HG03442 (cell line): ENCODE measurements at regions not wholly inside any gene's neighbourhood (a gene's known extent, or its start where the extent isn't known, plus 50 kb on each side); places are given as distances from the start of the nearest gene placed in this dataset.
A peak's percentile ranks its signal among the peaks of the same experiment; 100 is the strongest.

Experiments
- ATAC-seq: cut with Tn5 transposase; IDR thresholded peaks from one replicate; pipeline ENCODE4 v1.9.1; 2021; ENCODE audit warnings: mild to moderate bottlenecking, moderate library complexity; ENCODE audit not compliant: unreplicated experiment

DNA sequence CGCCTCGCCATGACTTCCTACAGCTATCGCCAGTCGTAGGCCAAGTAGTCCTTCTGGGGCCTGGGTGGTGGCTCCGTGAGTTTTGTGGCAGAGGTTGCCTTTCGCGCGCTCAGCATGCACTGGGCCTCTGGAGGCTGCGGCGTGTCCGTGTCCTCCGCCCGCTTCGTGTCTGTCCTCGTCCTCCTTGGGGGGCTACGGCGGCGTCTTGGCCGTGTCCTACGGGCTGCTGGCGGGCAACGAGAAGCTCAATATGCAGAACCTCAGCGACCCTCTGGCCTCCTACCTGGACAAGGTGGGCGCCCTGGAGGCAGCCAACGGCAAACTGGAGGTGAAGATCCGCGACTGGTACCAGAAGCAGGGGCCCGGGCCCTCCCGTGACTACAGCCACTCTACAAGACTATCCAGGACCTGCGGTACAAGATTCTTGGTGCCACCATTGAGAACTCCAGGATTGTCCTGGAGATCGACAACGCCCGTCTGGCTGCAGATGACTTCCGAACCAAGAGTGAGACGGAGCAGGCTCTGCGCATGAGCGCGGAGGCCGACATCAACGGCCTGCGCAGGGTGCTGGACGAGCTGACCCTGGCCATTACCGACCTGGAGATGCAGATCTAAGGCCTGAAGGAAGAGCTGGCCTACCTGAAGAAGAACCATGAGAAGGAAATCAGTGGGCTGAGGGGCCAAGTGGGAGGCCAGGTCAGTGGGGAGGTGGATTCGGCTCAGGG lies 296.3 kb downstream of the OGFRL1 start:
- ATAC-seq, result no peak

DNA sequence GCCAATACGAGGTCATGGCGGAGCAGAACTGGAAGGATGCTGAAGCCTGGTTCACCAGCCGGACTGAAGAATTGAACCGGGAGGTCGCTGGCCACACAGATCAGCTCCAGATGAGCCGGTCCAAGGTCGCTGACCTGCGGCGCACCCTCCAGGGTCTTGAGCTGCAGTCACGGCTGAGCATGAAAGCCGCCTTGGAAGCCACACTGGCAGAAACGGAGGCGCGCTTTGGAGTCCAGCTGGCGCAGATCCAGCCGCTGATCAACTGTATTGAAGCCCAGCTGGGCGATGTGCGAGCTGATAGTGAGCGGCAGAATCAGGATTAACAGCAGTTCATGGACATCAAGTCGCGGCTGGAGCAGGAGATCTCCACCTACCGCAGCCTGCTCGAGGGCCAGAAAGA lies 296.9 kb downstream of the OGFRL1 start:
- no peak for ATAC-seq

DNA sequence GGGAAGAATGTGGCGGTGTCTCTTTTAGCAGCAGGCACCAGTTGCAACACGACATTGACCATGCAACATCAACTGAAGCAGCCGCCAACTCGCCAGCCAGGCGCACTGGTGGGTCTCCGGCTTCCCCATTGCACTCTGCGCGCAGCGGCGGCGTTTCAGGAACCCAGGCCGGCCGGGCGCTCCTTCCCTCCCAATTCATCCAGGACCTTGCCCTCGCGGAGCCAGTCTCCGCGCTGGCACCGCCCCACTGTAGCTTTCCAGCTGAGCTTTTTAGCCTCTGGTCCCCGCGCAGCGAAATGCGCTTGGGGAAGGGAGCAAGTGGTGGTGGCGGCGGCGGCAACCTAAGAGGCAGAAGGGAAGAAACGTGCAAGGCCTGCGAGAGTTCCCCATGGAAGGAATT lies 297.9 kb upstream of the RIMS1 start:
- no peak for ATAC-seq

DNA sequence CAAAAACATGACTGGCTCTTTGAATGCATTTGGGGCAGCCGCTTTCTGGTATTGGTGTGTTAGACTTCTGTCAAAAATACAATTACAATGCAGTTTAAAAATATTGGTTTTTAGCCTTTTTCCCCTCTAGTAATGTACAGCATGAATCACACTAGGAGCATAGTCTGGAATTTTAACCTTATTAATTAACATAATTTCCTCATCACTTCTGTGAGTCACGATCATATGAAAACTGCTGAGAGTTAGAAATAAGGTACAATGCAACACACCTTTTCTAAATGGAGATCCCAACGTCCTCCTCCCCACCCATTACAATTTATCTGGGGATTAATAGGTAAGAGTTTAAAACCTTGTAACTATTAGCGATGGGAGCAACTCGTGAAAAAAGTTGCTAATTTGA lies 297.1 kb upstream of the RIMS1 start:
- ATAC-seq, result no peak

DNA sequence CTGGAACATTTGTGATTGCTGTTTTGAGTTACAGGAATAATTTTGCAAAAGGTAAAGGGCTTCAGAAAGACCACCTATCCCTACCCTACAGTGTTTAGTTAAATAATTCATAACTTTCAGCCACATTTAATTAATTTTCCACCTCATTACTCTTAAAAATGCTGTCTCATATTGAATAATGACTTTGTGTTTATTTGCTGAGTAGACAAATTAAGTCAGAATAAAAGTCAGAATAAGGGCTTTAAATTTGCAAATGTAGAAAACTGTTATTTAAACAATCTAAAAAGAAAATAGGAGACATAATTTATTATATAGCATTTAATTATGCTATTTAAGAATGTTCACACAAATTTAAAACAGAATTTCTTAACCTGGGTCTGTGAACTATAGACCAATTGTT lies 293.7 kb upstream of the RIMS1 start:
- ATAC-seq, result no peak

DNA sequence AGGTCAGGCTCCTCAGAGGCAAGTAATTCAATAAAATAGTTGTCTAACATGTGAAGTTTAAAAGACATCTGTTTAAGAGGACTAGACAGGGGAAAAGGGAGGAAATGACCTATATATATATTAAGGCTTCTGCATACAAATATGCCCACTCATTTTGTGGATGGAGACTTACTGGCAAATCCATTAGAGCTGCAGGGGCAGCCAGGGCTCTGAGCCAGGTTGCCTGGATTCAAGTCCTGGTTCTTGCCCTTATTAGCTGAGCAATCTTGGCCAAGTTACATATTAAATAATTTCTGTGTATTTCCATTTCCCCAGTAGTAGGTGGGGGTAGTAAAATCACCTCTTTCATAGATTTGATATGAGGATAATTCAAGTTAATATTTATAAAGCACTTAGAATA lies 287.0 kb upstream of the RIMS1 start:
- ATAC-seq, result no peak

DNA sequence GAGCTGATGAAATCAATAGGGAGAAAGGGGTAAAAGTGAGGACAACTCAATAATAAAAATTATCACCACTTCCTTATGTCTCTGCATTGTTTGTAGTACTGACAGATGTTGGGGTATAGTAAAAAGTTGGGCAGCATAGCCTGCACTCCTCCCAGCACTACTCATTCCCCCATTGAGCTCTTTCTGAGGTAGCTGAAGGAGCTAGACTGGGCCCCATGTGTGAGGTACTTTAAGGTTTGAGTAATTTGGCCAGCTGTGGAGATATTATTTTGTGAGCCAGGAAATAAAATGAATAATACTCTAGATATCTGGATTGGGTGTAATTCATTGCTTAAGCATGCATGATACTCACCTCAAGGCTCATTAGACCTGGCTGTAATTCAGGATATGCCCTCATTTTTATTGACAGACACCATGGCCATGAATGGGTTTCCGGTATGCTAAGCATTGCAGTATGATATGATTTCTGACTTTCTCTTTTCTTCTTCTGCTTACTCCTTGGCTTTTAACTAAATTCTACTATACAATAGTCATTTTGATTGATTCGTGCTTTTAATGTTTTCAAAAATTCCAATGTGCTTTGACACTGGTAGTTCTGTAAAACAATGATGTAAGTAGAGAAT lies 283.9 kb upstream of the RIMS1 start:
- no peak for ATAC-seq

DNA sequence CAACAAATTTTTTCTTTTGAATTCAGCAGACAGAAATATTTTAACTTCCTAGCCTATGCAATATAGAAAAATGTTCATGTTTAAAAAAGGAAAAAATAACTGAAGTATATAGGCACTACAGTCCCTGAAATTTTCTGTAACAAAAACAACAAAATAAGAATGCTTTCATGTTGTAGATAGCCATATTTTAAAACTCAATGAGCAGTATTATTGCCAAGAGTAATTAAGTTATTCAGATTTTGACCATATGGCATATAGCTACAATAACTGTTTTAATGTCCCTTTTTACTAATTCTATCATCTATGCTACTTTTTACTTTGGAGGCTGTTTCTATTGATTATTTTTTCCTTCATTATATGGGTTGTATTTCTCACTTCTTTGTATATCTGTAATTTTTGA lies 283.3 kb upstream of the RIMS1 start:
- no peak for ATAC-seq

DNA sequence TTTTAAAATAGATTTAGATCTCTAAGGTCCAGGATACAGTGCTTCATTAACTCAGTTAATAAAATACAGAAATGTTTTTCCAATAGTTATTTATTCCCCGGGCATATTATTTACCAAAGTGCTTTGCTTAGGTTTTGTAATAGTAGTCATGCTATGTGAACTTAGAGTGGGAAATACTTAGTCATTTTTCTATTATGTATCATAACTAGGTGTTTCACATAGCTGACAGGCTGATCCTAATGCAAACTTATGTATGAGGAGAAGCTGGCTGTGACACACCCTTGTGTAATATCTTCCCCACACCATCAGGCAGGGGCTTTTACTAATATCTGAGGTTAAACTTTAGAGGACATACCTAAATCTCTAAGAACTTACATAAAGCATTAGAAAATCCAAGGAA lies 277.7 kb upstream of the RIMS1 start:
- ATAC-seq, result no peak

DNA sequence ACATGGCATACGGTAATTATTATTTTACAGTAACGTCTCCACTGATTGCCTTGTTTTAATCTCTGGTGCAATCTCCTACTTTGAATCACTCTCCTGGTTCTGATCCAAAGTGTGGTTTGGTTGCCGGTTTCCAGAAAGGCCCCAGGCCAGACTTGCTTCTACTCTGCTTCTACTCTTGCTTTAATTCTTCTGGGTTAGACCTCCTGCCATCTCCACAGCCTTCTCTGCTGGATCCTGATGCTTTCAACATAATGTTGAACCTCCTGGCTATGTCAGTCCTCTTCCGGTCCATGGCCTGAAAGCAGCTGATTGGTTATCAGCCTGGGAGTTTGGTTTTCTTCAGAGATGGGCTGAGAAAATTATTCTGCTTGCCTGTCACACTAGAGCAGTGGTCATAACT lies 266.5 kb upstream of the RIMS1 start:
- ATAC-seq, result no peak

DNA sequence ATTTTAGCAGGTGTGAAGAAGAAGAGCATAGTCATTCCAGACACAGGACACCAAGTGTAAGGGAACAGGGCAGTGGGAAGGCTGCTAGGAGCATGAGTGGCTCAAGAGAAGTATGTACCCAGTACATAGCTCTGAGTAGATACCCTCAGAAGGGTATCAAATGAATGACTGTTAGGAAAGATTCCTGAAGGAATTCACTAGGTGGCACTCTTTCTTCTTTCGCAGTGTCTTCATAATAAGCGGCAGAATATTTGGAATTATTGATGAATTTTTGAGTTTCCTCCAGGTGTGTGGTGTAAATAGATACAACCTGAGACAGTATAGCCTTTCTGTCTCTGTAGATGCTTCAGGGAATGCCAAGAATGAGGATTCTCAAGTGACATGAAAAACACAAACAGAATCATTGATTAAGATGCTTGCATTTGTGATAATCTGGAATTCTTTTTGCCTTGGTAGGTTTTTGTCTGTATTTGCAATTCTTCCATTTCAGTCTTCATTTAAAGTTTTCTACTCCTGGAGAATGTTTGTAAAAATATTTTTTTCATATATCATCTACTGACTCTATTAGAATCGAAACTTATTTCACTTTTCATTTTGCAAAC lies 264.3 kb upstream of the RIMS1 start:
- no peak for ATAC-seq

DNA sequence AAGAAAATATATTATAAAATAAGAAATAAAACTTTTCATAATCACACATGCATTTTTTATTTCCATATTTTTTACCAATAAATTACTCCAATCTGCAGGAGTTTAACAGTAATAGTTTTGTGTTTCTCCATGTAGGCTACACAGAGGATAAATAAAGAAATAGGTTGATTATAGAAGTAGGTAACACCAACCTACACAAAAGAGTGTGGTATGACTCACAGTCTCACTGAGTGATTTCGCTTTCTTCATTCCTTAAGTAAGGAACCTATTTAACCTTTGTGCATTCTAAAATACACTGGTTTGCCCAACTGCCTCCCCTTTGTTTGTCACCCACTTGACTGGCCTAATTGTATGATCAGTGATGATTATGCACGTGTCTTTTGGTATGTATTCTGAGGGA lies 244.2 kb upstream of the RIMS1 start:
- peak; percentile 71 for ATAC-seq

DNA sequence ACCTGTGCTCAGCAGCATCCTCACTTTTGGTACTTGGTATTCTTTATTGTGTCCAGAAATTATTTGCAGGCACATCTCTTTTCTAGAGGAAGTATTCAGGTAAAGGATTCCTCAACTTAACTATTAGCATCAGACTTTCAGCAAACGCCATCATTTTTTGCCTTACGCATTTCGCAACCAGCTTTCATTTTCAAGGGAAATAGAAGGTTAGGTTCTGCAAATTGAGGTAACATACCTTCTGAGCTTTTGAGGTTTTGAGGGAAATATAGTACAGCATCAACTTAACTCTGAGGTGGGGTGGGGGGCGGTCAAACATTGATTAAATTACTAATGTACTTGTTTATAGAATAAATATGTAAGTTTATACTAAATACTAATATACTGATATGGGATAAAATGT lies 243.6 kb upstream of the RIMS1 start:
- ATAC-seq, result no peak

DNA sequence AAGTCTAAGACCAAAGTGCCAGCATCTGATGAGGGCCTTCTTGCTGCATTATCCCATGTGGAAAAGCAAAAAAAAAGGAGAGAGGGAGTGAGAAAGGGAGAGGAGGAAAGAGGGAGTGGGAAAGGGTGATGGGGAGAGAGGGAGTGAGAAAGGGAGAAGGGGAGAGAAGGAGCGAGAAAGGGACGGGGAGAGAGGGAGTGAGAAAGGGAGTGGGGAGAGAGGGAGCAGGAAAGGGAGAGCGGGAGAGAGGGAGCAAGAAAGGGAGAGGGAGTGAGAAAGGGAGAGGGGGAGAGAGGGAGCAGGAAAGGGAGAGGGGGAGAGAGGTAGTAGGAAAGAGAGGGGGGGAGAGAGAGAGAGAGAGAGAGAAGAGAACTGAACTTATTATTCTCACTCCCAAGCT lies 241.1 kb upstream of the RIMS1 start:
- no peak for ATAC-seq

DNA sequence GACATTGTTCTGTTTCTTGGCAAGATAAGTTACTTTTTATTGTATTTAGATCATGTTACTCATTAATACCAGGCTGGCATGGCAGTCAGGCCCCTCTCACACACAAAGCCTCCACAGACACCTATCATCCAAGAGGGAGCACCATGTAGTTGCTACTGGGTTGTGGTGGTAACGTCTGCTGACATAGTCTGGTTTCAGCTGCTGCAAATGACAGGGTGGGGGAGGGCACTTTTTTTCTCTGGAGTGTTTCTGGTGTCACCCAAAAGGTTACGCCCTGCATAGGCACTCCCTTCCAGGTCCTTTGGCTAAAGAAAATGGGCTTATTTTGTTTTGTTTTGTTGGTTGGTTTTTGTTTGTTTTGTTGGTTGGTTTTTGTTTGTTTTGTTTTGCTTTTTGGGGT lies 236.4 kb upstream of the RIMS1 start:
- ATAC-seq, result no peak

DNA sequence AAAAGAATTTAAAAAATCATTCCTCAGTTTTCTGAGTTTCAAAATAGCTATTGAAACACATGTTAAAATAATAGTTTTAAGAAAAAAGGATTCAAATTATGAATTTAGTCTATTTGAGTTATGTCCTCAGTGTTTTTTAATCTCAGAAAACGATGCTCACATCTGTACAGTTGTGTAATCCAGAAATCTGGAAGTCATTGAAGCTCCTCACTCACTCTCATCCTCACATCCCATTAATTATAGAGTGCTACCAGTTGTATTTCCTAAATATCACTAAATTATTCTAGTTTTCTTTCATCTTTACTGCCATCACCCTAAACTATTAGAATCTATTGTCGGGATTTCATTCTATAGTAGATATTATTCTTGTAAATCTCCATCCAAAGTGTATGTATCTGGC lies 234.7 kb upstream of the RIMS1 start:
- no peak for ATAC-seq

DNA sequence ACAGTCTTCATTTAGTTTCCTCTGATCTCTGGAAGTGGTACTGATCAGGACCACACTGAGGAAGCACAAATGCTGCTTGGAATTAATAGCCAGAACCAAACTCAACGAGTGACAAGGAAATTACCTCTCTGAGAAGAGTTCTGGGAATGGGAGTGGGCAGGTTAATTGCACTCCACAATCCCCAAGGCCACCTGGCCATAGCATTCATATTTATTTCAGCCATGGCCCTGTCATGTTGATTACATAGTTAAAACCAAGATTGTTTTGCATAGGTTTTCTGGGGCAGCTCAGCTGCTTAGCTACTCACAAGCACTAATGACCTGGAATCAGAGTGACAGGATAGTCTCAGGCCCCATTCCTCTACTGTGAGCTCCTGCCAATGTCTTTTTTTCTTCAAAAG lies 230.2 kb upstream of the RIMS1 start:
- no peak for ATAC-seq

DNA sequence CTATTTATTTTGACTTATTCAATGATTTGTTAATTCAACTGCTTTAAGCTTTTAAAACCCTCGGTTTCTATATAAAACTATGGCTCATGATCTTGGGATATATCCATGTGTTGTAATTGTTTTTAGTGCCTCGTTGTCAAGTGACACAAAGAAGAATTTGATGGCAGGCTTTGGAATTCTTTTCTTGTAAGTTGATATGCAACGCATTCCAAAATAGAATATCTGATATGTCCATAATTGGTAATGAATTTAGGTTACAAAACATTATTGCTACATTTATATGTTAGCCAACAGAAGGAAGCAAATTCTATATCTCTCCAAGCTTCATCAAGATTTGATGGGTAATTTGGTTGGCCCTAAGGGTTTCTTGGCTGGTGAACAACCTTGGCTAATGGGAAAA lies 220.4 kb upstream of the RIMS1 start:
- no peak for ATAC-seq

DNA sequence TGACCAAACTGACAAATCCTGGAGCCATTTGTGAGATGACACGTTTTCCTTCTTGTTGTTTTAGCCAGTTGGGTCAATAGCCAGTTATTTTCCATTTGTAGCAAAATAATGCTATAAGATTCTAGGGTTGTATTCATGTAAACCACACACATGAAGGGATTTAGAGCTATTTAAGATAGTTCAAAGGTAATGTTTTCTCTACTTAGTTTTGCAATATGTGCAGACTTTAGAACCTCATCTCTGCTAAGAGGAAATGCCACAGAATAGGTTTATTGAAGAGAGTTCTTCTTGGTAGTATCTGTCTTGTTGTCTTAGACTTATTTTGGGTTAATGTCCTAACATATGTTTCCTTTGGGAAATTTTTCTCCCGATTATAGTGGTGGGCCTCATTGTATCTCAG lies 213.5 kb upstream of the RIMS1 start:
- no peak for ATAC-seq

DNA sequence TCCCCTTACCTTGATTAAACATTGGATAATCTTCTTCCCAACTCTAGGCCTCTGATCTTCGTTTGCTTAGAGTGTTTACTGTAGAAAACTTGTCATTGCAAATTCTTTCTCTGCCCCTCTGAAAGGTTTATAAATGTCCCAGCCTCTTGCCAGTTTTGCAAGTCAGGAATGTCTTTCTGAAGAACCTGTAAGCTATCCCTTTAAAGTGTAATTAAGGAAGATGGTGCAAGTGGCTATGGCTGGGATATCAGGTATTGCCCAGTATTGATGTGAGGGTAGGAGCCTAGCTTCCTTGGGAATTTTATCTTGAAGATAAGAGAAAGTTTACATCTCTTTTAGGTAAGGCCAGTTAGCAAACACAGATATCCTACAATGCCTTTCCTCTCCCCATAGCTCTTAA lies 211.0 kb upstream of the RIMS1 start:
- no peak for ATAC-seq

DNA sequence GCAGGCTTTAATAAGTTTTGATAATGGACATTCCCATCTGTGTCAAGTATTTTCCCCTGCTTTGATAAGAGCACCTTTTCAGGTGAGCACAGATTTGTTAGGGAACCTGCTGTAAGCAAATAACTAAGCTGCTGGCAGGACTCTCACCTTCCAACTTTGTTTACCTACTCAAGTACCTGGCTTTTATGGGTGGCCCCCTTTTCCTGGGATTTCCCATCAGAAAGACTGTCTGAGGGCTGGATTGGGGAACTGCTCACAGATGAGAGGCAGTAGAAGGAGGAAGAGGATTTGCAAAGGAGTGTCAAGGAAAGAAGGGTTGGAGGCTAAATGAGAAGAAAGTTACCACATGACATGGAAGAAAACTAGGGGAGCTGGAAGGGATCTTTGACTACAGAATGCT lies 210.1 kb upstream of the RIMS1 start:
- no peak for ATAC-seq

DNA sequence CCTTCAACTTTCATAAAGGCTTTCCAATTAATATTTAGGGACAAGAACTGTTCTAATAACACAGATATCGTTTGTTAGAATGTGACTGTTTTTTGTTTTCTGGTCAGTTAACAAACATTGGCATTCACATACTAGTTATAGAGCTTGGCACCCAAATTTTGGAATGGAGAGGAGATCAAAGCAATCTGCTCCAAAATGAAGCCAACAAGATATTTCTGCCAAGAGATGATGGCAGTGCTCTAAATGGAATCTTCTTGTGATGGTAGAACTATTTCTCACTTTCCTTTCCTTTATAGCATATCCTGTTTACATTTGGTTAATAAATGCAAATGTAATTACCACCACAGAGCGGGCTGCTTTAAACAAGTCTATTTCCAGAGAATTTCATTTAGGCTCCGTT lies 208.3 kb upstream of the RIMS1 start:
- ATAC-seq, result no peak
